GM21390 (cell line): ENCODE measurements at regions not wholly inside any gene's neighbourhood (a gene's known extent, or its start where the extent isn't known, plus 50 kb on each side); places are given as distances from the start of the nearest gene placed in this dataset.

Experiments
- ATAC-seq: cut with Tn5 transposase; IDR thresholded peaks from one replicate; pipeline ENCODE4 v1.9.1; 2021; ENCODE audit not compliant: unreplicated experiment

DNA sequence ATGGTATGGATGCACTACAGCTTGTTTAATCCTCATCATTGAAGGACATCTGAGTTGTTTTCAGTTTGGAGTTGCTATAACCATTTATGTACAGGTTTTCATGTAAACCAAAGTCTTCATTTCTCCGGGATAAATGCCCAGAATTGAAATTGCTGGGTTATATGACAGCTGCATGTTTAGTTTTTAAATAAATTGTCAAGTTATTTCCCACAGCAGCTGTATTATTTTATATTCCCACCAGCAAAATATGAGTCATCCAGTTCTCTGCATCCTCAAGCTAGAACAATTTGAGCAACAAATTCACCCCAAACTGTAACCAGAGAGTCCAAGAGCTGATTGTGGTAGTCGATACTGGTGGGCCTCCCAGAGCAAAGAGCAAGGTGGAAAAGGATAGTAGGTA lies 125.6 kb upstream of the PRNP start:
- no peak for ATAC-seq

DNA sequence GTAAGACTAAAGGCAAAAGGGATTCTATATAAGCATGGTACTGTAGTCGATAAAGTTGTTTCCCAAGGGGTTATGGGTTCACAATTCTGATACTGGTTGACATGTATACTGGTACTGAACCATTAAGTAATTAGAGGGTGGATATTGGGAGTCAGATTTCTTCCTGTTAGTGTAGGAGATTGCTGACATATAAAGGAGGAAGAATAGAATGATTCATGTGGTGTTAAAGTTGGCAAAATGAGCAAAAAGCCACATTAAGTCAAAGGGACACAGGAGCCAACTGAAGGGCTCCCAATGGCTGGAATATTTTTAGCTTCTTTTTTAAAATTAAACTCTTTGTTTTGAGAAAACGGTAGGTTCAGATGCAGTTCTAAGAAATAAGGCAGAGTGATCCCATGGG lies 126.3 kb upstream of the PRNP start:
- no peak for ATAC-seq

DNA sequence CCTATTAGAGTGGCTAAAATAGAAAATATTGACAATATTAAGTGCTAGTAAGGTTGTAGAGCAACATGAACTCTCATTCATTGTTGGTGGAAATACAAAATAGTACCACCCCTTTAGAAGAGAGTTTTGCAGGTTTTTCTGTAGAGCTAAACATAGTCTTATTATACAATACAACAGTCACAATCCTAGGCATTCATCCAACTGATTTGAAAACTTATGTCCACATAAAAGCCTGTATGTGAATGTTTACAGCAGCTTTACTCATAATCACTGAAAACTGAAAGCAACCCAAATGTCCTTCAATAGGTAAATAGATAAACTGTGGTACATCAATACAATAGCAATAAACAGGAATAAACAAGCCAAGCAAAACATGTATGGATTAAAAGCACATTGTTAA lies 127.2 kb upstream of the PRNP start:
- no peak for ATAC-seq

- ATAC-seq, result no peak
Observed at GRCh38 chr20:4556781-4557180, 129.5 kb upstream of the PRNP start.

DNA sequence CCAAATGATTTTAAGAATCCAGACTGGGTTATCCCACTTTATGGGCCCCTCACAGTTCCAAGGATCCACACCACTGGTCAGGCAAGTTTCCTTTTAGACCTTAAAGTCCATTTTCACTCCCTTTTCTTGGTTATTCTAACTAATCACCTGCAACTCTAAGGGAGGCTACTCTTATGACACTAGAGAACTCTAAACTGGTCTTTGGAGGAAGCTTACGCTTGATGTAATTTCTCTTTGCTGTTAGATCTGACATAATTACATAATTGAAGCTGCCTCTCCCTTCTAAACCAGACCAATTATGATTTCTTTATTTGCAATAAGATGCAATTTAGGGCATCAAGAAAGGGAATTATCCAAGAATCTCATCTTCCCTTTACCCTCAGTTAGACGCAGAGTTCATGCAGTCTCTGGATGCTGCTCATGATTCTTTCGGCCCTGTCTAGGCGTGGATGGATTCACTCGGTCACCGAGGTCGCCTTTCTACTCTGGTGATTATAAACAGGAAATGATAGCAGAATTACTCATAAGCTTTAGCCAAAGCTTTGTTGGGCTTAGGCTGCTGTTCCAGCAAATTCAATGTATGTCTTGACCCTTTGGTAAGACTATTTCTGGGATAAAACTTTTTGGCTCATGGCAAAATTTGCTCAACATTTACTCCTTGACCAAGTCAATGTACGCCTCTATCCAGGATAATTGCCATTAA lies 130.9 kb upstream of the PRNP start:
- no peak for ATAC-seq

DNA sequence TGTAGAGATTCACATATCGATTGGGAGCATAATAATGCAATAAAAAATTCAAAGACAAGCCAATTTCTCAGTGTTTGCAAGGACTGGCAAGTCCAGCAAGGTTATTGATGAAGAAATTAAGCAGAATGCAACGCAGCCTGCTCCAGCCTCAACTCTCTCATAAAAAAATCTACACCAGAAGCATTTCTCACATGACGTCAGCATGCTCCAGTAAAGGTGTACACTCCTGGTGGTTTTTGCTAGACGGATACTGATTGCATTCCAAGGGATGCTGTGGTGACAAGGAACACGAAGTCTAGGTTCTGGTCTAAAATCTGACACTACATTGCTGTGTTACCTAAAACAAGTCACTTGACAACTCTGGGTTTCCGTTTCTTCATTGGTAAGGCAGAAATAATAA lies 131.9 kb upstream of the PRNP start:
- no peak for ATAC-seq

GRCh38 chr20:4552075-4552640 lies 134.1 kb upstream of the PRNP start:
- ATAC-seq, result no peak

DNA sequence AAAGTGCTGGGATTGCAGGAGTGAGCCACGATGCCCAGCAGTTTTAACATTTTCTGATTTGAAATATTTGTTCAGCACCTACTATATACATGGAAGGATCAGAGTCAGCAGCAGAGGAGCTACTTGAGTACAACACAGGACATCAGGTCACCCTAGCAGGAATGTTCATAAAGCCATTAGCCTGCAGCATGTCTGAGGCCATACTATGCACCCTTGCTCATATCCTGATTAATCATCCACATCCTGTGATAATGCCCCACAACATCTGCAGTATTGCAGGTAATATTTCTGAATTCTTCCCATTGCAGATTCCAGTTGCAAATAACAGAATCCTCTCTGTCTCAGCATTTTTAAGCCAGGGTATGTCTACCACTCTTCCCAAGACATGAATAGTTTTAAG lies 135.5 kb upstream of the PRNP start:
- no peak for ATAC-seq

- no peak for ATAC-seq
Observed at GRCh38 chr20:4549711-4550259, 136.5 kb upstream of the PRNP start.

GRCh38 chr20:4548552-4548951 lies 137.7 kb upstream of the PRNP start:
- ATAC-seq, result no peak

DNA sequence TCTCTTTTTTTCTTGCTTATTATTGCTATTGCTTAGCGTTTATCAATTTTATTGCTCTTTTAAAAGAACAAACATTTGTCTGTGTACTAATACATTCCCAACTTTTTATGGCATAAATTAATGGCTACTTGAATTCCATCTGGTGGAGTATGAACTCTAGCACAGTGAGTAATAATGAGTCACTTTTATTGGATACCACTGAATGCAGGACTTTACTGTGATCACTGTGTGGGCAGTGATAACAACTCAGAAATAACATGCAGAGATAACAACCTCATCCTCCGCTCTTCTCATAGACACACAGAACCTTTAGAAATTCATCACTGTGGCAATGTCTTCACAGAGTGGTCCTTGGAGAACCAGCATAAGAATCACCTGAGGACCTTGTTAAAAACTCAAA lies 139.5 kb upstream of the PRNP start:
- no peak for ATAC-seq

DNA sequence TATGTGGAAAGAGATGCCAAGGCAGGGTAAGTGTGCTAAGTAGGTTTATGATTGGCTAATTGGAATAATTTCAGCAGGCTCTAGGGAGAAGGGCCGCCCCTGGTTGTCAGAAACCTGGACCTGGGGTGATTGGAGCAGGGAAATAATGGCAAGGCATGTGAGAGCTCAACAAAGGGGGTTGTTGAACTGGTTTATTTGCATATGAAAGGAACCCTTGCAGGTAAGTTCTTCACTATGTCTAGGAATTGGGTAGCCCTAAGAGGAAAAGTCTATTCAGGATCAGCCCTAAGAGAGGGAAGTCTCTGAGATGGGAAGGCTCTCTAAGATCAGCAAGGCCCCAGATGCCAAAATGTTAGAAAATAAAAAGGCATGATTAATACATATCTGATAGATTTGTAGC lies 139.9 kb upstream of the PRNP start:
- ATAC-seq, result no peak

GRCh38 chr20:4545526-4545925 lies 140.7 kb upstream of the PRNP start:
- ATAC-seq, result no peak

- no peak for ATAC-seq
Observed at GRCh38 chr20:4544765-4545164, 141.5 kb upstream of the PRNP start.

- ATAC-seq, result no peak
Observed at GRCh38 chr20:4542270-4542669, 144.0 kb upstream of the PRNP start.

GRCh38 chr20:4534315-4534714 lies 151.9 kb upstream of the PRNP start:
- ATAC-seq, result no peak

- ATAC-seq, result no peak
Observed at GRCh38 chr20:4533368-4534133, 152.7 kb upstream of the PRNP start.

- no peak for ATAC-seq
Observed at GRCh38 chr20:4532772-4533171, 153.5 kb upstream of the PRNP start.

DNA sequence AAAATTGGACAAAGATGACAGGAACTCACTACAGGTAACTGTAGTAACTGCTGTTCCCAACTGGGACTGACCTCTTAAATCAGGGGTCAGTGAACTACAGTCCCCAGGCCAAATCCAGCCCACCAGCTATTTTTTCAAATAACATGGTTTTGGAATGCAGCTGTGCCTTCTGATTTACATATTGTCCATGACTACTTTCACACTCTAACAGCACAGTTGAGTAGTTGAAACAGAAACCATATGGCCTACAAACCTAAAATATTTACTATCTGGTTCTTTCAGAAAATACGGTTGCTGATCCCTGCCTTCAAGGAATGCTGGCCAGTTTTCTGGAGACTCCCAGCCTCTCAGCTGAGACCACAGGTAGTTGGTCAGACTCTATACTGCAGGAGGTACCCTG lies 161.5 kb upstream of the PRNP start:
- no peak for ATAC-seq

GRCh38 chr20:4524307-4524706 lies 161.9 kb upstream of the PRNP start:
- ATAC-seq, result no peak

- no peak for ATAC-seq
Observed at GRCh38 chr20:4522310-4522709, 163.9 kb upstream of the PRNP start.
